ENCODE measurements at regions not wholly inside any gene's neighbourhood (a gene's known extent, or its start where the extent isn't known, plus 50 kb on each side); places are given as distances from the start of the nearest gene placed in this dataset.

GRCh38 chr5:13448843-13449242, 495.6 kb downstream of the DNAH5 start:
- TF ChIP-seq POLR2A (IDR thresholded peaks at IDR 0.05; ENCODE audit: low read length), result no peak
- TF ChIP-seq GATA1 (IDR thresholded peaks at IDR 0.05; ENCODE audit: low read depth, low read length), result no peak
